ENCODE measurements at regions not wholly inside any gene's neighbourhood (a gene's known extent, or its start where the extent isn't known, plus 50 kb on each side); places are given as distances from the start of the nearest gene placed in this dataset.

DNA sequence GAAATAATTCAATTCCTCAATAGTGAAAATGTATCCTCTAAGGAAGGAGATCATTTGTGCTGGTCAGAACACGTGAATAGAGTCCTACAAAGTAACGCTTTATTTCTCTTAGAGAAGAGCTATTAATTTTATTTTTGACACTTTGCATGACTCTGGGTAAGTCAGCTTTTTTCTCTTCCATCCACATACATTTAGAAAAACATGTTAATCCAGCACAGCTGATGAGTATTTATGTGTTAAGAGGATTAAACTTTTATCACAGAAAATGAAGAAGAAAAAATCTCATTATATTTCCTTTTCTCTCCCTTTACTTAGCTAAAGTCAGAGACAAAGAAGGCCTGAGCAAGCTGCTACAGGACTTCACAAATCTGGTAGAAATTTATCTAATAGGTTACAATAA lies 649.5 kb upstream of the CCDC179 start:
- no peak overlapping the region for H3K4me3 ChIP-seq
- Mint-ChIP-seq H3K4me1 (peaks cover 2% of the 10 kb centered on the region), H3K36me3 (no peaks in the 10 kb centered on the region), H3K27ac (no peak overlapping the region), H3K27me3 (ENCODE audit: insufficient read depth, low read depth) (peaks cover 2% of the 10 kb centered on the region), H3K9me3 (no peaks in the 10 kb centered on the region), H3K4me3 (no peak overlapping the region)
- H3F3A ChIP-seq (ENCODE audit: low read depth): no peaks in the 10 kb centered on the region
- no peak overlapping the region for H3K9ac ChIP-seq
- no peak for DNase-seq (ENCODE audit: low spot score)
- no peaks in the 10 kb centered on the region for H3K9me3 ChIP-seq (ENCODE audit: low read depth)
- no peaks in the 10 kb centered on the region for H3K4me1 ChIP-seq
- no peaks in the 10 kb centered on the region for H3K36me3 ChIP-seq
- H4K20me1 ChIP-seq (ENCODE audit: low read depth): no peaks in the 10 kb centered on the region
- H3K27ac ChIP-seq: no peak overlapping the region
- H3K79me2 ChIP-seq (ENCODE audit: low read depth): no peaks in the 10 kb centered on the region
- no peak for TF ChIP-seq CTCF (IDR thresholded peaks at IDR 0.05)
- TF ChIP-seq EZH2 (IDR thresholded peaks at IDR 0.05): no peak
- TF ChIP-seq EZH2phosphoT487 (IDR thresholded peaks at IDR 0.05): no peak
- no peaks in the 10 kb centered on the region for H3K27me3 ChIP-seq
- no peak overlapping the region for H2AFZ ChIP-seq (replicated peaks)
- H3K4me2 ChIP-seq: no peak overlapping the region

- peaks cover 5% of the 10 kb centered on the region for H3K4me1 ChIP-seq
- no peaks in the 10 kb centered on the region for H3K27me3 Mint-ChIP-seq (ENCODE audit: insufficient read depth, low read depth)
- no peak for DNase-seq (ENCODE audit: low spot score)
- no peaks in the 10 kb centered on the region for H3F3A ChIP-seq (ENCODE audit: low read depth)
- H3K79me2 ChIP-seq (ENCODE audit: low read depth): no peaks in the 10 kb centered on the region
- no peaks in the 10 kb centered on the region for H3K36me3 ChIP-seq
- no peaks in the 10 kb centered on the region for H3K4me1 Mint-ChIP-seq
- H3K27ac ChIP-seq: no peak overlapping the region
- H3K4me3 Mint-ChIP-seq: no peak overlapping the region
- no peak overlapping the region for H3K4me2 ChIP-seq
- H4K20me1 ChIP-seq (ENCODE audit: low read depth): no peaks in the 10 kb centered on the region
- H3K27ac Mint-ChIP-seq: no peak overlapping the region
- H3K4me3 ChIP-seq: no peak overlapping the region
- H2AFZ ChIP-seq (replicated peaks): no peak overlapping the region
- no peaks in the 10 kb centered on the region for H3K27me3 ChIP-seq
- H3K9ac ChIP-seq: no peak overlapping the region
- H3K9me3 ChIP-seq (ENCODE audit: low read depth): no peaks in the 10 kb centered on the region
- H3K36me3 Mint-ChIP-seq: no peaks in the 10 kb centered on the region
- TF ChIP-seq EZH2phosphoT487 (IDR thresholded peaks at IDR 0.05): no peak
- no peak for TF ChIP-seq CTCF (IDR thresholded peaks at IDR 0.05)
- TF ChIP-seq EZH2 (IDR thresholded peaks at IDR 0.05): no peak
- peaks cover 2% of the 10 kb centered on the region for H3K9me3 Mint-ChIP-seq
These were observed 658.9 kb upstream of the CCDC179 start for GRCh38 chr11:23519194-23519593.

GRCh38 chr11:23520226-23520960 lies 660.1 kb upstream of the CCDC179 start:
- peaks cover 2% of the 10 kb centered on the region for H3K9me3 Mint-ChIP-seq
- H3K4me3 ChIP-seq: no peak overlapping the region
- DNase-seq (ENCODE audit: low spot score): no peak
- H3K27ac ChIP-seq: no peak overlapping the region
- H4K20me1 ChIP-seq (ENCODE audit: low read depth): no peaks in the 10 kb centered on the region
- no peaks in the 10 kb centered on the region for H3K79me2 ChIP-seq (ENCODE audit: low read depth)
- no peaks in the 10 kb centered on the region for H3K36me3 Mint-ChIP-seq
- H3K36me3 ChIP-seq: no peaks in the 10 kb centered on the region
- TF ChIP-seq EZH2phosphoT487 (IDR thresholded peaks at IDR 0.05): no peak
- no peak for TF ChIP-seq CTCF (IDR thresholded peaks at IDR 0.05)
- TF ChIP-seq EZH2 (IDR thresholded peaks at IDR 0.05): no peak
- H3K27me3 ChIP-seq: no peaks in the 10 kb centered on the region
- no peaks in the 10 kb centered on the region for H3K9me3 ChIP-seq (ENCODE audit: low read depth)
- no peaks in the 10 kb centered on the region for H3F3A ChIP-seq (ENCODE audit: low read depth)
- no peaks in the 10 kb centered on the region for H3K4me1 Mint-ChIP-seq
- no peak overlapping the region for H3K4me2 ChIP-seq
- H2AFZ ChIP-seq (replicated peaks): no peak overlapping the region
- H3K4me3 Mint-ChIP-seq: no peak overlapping the region
- H3K9ac ChIP-seq: no peak overlapping the region
- no peaks in the 10 kb centered on the region for H3K27me3 Mint-ChIP-seq (ENCODE audit: insufficient read depth, low read depth)
- H3K27ac Mint-ChIP-seq: no peak overlapping the region
- H3K4me1 ChIP-seq: peaks cover 5% of the 10 kb centered on the region

All from neural progenitor cell (in vitro differentiated cells).